ENCODE measurements at regions not wholly inside any gene's neighbourhood (a gene's known extent, or its start where the extent isn't known, plus 50 kb on each side); places are given as distances from the start of the nearest gene placed in this dataset.

DNA sequence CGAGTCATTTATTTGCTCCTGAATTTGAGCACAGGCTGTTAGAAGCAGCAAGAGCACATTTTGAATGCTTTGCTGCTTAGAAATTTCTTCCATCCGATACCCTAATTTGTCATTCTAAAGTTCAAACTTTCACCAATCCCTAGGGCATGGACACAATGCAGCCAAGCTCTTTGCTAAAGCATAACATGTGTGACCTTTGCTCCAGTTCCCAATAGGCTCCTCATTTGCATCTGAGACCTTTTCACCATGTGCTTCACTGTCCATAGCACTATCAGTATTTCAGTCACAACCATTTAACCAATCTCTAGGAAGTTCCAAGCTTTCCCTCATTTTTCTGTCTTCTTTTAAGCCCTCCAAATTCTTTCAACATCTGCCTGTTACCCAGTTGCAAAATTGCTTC, 1333.1 kb downstream of the SI start:
- intact Hi-C loops (cut with DNase I), result no loop called here

DNA sequence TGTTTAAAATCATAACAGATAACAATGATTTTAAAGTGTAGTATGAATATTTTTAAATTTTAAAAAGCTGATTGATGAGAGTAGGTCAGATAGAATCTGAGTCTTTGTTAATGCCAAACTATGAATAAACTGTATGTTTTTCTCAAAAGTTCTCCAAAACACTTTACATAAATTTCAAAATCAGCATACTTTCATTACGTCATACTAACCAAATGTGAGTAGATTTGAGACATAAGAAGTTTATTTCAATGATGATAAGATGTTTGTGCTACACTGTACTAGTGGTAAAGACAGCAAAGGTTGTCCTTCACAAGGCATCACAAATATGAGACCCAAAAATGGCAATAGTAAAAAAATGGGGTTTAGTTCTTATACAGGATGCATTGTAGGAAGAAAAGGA, 1342.9 kb downstream of the SI start:
- Histone ChIP-seq H3K9me3 (ENCODE audit: control insufficient read depth, low read length) (peaks cover 2% of the 10 kb centered on the region), H3K4me3 (ENCODE audit: low read length in 2 of 2) (no peak overlapping the region), H3K27ac (ENCODE audit: low read depth in 1 of 2, low read length in 2 of 2) (no peak overlapping the region), H3K4me1 (ENCODE audit: control insufficient read depth in 1 of 2, insufficient read depth in 2 of 2, low read length in 2 of 2) (no peaks in the 10 kb centered on the region), H3K36me3 (ENCODE audit: control insufficient read depth in 1 of 2, insufficient read depth in 2 of 2, low read length in 1 of 2) (no peaks in the 10 kb centered on the region), H3K27me3 (ENCODE audit: control insufficient read depth in 1 of 2, insufficient read depth in 2 of 2, low read length in 1 of 2) (no peaks in the 10 kb centered on the region)
- no peak for DNase-seq
- intact Hi-C loops (cut with DNase I), result no loop called here
- WGBS, 2 donors, result 82 to 94% methylated on average over 1 of the region's 1 CpG
- no peak for ATAC-seq (ENCODE audit: low FRiP score)

More for the DNA sequence above, 1333.1 kb downstream of the SI start:
- H3K27ac ChIP-seq (ENCODE audit: low read depth in 1 of 2, low read length in 2 of 2), result no peak overlapping the region
- no peaks in the 10 kb centered on the region for H3K27me3 ChIP-seq (ENCODE audit: control insufficient read depth in 1 of 2, insufficient read depth in 2 of 2, low read length in 1 of 2)
- no peak for DNase-seq
- 32 to 52% methylated on average over 2 of the region's 2 CpGs for WGBS, 2 donors
- H3K9me3 ChIP-seq (ENCODE audit: control insufficient read depth, low read length), result no peaks in the 10 kb centered on the region
- ATAC-seq (ENCODE audit: low FRiP score), result no peak
- no peaks in the 10 kb centered on the region for H3K36me3 ChIP-seq (ENCODE audit: control insufficient read depth in 1 of 2, insufficient read depth in 2 of 2, low read length in 1 of 2)
- H3K4me3 ChIP-seq (ENCODE audit: low read length in 2 of 2), result no peak overlapping the region
- H3K4me1 ChIP-seq (ENCODE audit: control insufficient read depth in 1 of 2, insufficient read depth in 2 of 2, low read length in 2 of 2), result no peaks in the 10 kb centered on the region

DNA sequence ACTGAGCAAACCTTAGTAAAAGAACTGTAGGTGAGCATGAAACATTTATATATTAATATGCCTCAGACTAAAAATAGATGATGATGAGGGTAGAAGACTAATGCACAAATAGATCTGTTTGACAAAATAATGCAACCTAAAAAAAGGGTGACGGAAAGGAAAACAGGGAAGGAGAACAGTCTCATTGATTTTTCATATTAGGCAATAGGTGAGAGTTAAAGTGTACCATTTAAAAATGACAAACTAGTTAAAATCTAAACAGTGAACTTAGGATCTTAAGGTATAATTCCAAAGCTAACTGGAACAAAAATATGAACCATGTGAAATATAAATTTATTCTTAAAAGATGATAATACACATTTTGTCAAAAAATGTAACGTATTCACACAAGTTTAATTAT, 1347.6 kb downstream of the SI start:
- Histone ChIP-seq H3K27ac (ENCODE audit: low read depth in 1 of 2, low read length in 2 of 2) (no peak overlapping the region), H3K36me3 (ENCODE audit: control insufficient read depth in 1 of 2, insufficient read depth in 2 of 2, low read length in 1 of 2) (no peaks in the 10 kb centered on the region), H3K9me3 (ENCODE audit: control insufficient read depth, low read length) (no peaks in the 10 kb centered on the region), H3K4me3 (ENCODE audit: low read length in 2 of 2) (no peak overlapping the region), H3K27me3 (ENCODE audit: control insufficient read depth in 1 of 2, insufficient read depth in 2 of 2, low read length in 1 of 2) (no peaks in the 10 kb centered on the region), H3K4me1 (ENCODE audit: control insufficient read depth in 1 of 2, insufficient read depth in 2 of 2, low read length in 2 of 2) (no peaks in the 10 kb centered on the region)
- DNase-seq, result no peak
- no peak for ATAC-seq (ENCODE audit: low FRiP score)
- WGBS, 2 donors, result 95 to 96% methylated on average over 2 of the region's 2 CpGs
- intact Hi-C loops (cut with DNase I), result no loop called here

DNA sequence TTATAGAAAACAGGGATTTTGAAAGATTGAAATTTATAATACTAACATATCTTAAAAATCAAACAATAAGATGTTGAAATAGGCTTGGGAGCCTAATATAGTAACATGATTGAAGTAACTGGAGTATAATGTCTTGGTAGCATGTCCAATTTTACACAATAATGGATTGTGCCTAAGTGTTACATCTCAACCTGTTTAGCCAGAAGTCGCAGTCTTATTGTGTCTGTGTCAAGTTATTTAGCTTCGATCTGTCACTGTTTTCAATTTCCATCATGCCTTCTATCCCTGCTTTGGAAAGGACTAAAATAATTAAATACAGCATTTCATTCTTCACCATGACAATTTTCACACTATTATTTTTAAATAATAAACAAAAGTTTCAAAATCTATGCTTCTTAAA, 1352.2 kb downstream of the SI start:
- H3K27ac ChIP-seq (ENCODE audit: low read depth in 1 of 2, low read length in 2 of 2), result no peak overlapping the region
- intact Hi-C loops (cut with DNase I), result no loop called here
- peaks cover 2% of the 10 kb centered on the region for H3K9me3 ChIP-seq (ENCODE audit: control insufficient read depth, low read length)
- 63 to 70% methylated on average over 2 of the region's 2 CpGs for WGBS, 2 donors
- H3K27me3 ChIP-seq (ENCODE audit: control insufficient read depth in 1 of 2, insufficient read depth in 2 of 2, low read length in 1 of 2), result no peaks in the 10 kb centered on the region
- ATAC-seq (ENCODE audit: low FRiP score) (no peak), DNase-seq (no peak)
- H3K4me3 ChIP-seq (ENCODE audit: low read length in 2 of 2), result no peak overlapping the region
- H3K4me1 ChIP-seq (ENCODE audit: control insufficient read depth in 1 of 2, insufficient read depth in 2 of 2, low read length in 2 of 2), result no peaks in the 10 kb centered on the region
- no peaks in the 10 kb centered on the region for H3K36me3 ChIP-seq (ENCODE audit: control insufficient read depth in 1 of 2, insufficient read depth in 2 of 2, low read length in 1 of 2)

DNA sequence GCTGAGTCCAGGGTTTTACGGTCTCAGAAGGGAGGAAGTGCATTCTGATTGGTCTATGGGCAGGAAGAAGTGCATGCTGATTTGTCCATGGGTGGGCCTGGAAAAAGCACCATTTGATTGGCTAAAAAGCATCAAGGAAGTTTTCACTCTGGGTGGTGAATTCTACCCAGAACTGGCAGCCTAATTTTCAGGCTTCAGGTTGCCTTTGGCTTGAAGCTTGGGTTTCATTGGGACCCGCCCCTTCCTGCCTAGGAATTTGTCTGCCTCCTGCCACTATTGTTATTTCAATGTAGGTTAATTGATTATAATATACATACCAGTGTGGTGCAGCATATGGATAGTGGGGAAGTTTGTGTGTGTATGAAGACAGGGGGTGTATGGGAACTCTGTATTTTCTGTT, 1355.9 kb downstream of the SI start:
- 88 to 90% methylated on average over 2 of the region's 2 CpGs for WGBS, 2 donors

DNA sequence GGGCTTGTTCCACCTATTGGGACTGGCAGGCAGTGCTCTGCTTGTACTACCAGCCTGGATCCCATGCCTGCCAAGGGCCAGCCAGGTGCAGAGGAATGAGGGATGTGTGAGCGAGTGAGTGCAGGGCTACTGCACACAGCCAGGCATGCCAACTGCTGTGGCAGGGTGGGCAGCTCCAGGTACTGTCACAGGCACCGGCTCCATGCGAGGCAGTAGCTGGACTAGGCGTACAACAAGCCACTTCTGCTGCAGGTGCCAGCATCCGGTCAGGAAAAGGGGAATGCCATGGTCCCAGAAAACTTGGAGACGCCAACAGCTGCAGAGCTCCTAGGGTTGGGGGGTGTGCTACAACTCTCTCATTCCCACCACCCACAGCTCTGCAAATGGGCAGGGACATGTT, 1356.7 kb downstream of the SI start:
- peaks cover 2% of the 10 kb centered on the region for H3K9me3 ChIP-seq (ENCODE audit: control insufficient read depth, low read length)
- H3K4me3 ChIP-seq (ENCODE audit: low read length in 2 of 2), result no peak overlapping the region
- DNase-seq, result no peak
- no peak overlapping the region for H3K27ac ChIP-seq (ENCODE audit: low read depth in 1 of 2, low read length in 2 of 2)
- H3K27me3 ChIP-seq (ENCODE audit: control insufficient read depth in 1 of 2, insufficient read depth in 2 of 2, low read length in 1 of 2), result no peaks in the 10 kb centered on the region
- H3K4me1 ChIP-seq (ENCODE audit: control insufficient read depth in 1 of 2, insufficient read depth in 2 of 2, low read length in 2 of 2), result no peaks in the 10 kb centered on the region
- intact Hi-C loops (cut with DNase I), result no loop called here
- H3K36me3 ChIP-seq (ENCODE audit: control insufficient read depth in 1 of 2, insufficient read depth in 2 of 2, low read length in 1 of 2), result no peaks in the 10 kb centered on the region
- 97% methylated on average over 6 of the region's 6 CpGs for WGBS, 2 donors
- no peak for ATAC-seq (ENCODE audit: low FRiP score)

More for the DNA sequence above, 1355.9 kb downstream of the SI start:
- H3K27ac ChIP-seq (ENCODE audit: low read depth in 1 of 2, low read length in 2 of 2), result no peak overlapping the region
- no peaks in the 10 kb centered on the region for H3K27me3 ChIP-seq (ENCODE audit: control insufficient read depth in 1 of 2, insufficient read depth in 2 of 2, low read length in 1 of 2)
- H3K36me3 ChIP-seq (ENCODE audit: control insufficient read depth in 1 of 2, insufficient read depth in 2 of 2, low read length in 1 of 2), result no peaks in the 10 kb centered on the region
- H3K4me3 ChIP-seq (ENCODE audit: low read length in 2 of 2), result no peak overlapping the region
- no peak for ATAC-seq (ENCODE audit: low FRiP score)
- H3K4me1 ChIP-seq (ENCODE audit: control insufficient read depth in 1 of 2, insufficient read depth in 2 of 2, low read length in 2 of 2), result no peaks in the 10 kb centered on the region
- H3K9me3 ChIP-seq (ENCODE audit: control insufficient read depth, low read length), result peaks cover 2% of the 10 kb centered on the region
- DNase-seq, result no peak
- intact Hi-C loops (cut with DNase I), result no loop called here

GRCh38 chr3:163717377-163717776, 1360.9 kb downstream of the SI start:
- no peaks in the 10 kb centered on the region for H3K27me3 ChIP-seq (ENCODE audit: control insufficient read depth in 1 of 2, insufficient read depth in 2 of 2, low read length in 1 of 2)
- ATAC-seq (ENCODE audit: low FRiP score) (no peak), DNase-seq (no peak)
- 97% methylated on average over 4 of the region's 4 CpGs for WGBS, 2 donors
- intact Hi-C loops (cut with DNase I), result no loop called here
- peaks cover 2% of the 10 kb centered on the region for H3K9me3 ChIP-seq (ENCODE audit: control insufficient read depth, low read length)
- H3K27ac ChIP-seq (ENCODE audit: low read depth in 1 of 2, low read length in 2 of 2), result no peak overlapping the region
- no peaks in the 10 kb centered on the region for H3K4me1 ChIP-seq (ENCODE audit: control insufficient read depth in 1 of 2, insufficient read depth in 2 of 2, low read length in 2 of 2)
- no peaks in the 10 kb centered on the region for H3K36me3 ChIP-seq (ENCODE audit: control insufficient read depth in 1 of 2, insufficient read depth in 2 of 2, low read length in 1 of 2)
- no peak overlapping the region for H3K4me3 ChIP-seq (ENCODE audit: low read length in 2 of 2)

- ATAC-seq (ENCODE audit: low FRiP score) (no peak), DNase-seq (no peak)
- 83 to 94% methylated on average over 1 of the region's 1 CpG for WGBS, 2 donors
- intact Hi-C loops (cut with DNase I), result no loop called here
- H3K4me3 ChIP-seq (ENCODE audit: low read length in 2 of 2), result no peak overlapping the region
- H3K4me1 ChIP-seq (ENCODE audit: control insufficient read depth in 1 of 2, insufficient read depth in 2 of 2, low read length in 2 of 2), result no peaks in the 10 kb centered on the region
- no peak overlapping the region for H3K27ac ChIP-seq (ENCODE audit: low read depth in 1 of 2, low read length in 2 of 2)
- H3K36me3 ChIP-seq (ENCODE audit: control insufficient read depth in 1 of 2, insufficient read depth in 2 of 2, low read length in 1 of 2), result no peaks in the 10 kb centered on the region
- H3K9me3 ChIP-seq (ENCODE audit: control insufficient read depth, low read length), result no peaks in the 10 kb centered on the region
- no peaks in the 10 kb centered on the region for H3K27me3 ChIP-seq (ENCODE audit: control insufficient read depth in 1 of 2, insufficient read depth in 2 of 2, low read length in 1 of 2)
Measured at GRCh38 chr3:163708428-163708827, 1369.9 kb downstream of the SI start.

- Histone ChIP-seq H3K36me3 (ENCODE audit: control insufficient read depth in 1 of 2, insufficient read depth in 2 of 2, low read length in 1 of 2) (no peaks in the 10 kb centered on the region), H3K27me3 (ENCODE audit: control insufficient read depth in 1 of 2, insufficient read depth in 2 of 2, low read length in 1 of 2) (no peaks in the 10 kb centered on the region), H3K4me3 (ENCODE audit: low read length in 2 of 2) (no peak overlapping the region), H3K27ac (ENCODE audit: low read depth in 1 of 2, low read length in 2 of 2) (no peak overlapping the region), H3K4me1 (ENCODE audit: control insufficient read depth in 1 of 2, insufficient read depth in 2 of 2, low read length in 2 of 2) (no peaks in the 10 kb centered on the region), H3K9me3 (ENCODE audit: control insufficient read depth, low read length) (no peaks in the 10 kb centered on the region)
- DNase-seq (no peak), ATAC-seq (ENCODE audit: low FRiP score) (no peak)
- intact Hi-C loops (cut with DNase I), result no loop called here
Measured at GRCh38 chr3:163707659-163708058, 1370.6 kb downstream of the SI start.

Data from aorta (tissue), 5 donors.